Progenitor cell of endocrine pancreas (in vitro differentiated cells): ENCODE measurements at regions not wholly inside any gene's neighbourhood (a gene's known extent, or its start where the extent isn't known, plus 50 kb on each side); places are given as distances from the start of the nearest gene placed in this dataset.

Experiments used
- DNase-seq: peaks from one replicate; pipeline ENCODE4 v3.0.0; 2021; ENCODE audit warnings: low spot score; ENCODE audit not compliant: unreplicated experiment
- H3K27ac Mint-ChIP-seq: 2 replicates; pipeline ENCODE4 v1.8.0; 2021; ENCODE audit warnings: mild to moderate bottlenecking, moderate library complexity, mixed read lengths
- H3K27me3 Mint-ChIP-seq: 2 replicates; pipeline ENCODE4 v1.8.0; 2021; ENCODE audit warnings: mixed read lengths
- H3K36me3 Mint-ChIP-seq: 2 replicates; pipeline ENCODE4 v1.8.0; 2022; ENCODE audit warnings: mixed read lengths; ENCODE audit not compliant: insufficient read depth
- H3K4me1 Mint-ChIP-seq: 2 replicates; pipeline ENCODE4 v1.8.0; 2021; ENCODE audit warnings: low read depth, mixed read lengths
- H3K4me3 Mint-ChIP-seq: 2 replicates; pipeline ENCODE4 v1.8.0; 2021; ENCODE audit warnings: low read depth, mild to moderate bottlenecking, moderate library complexity, mixed read lengths
- H3K9me3 Mint-ChIP-seq: 2 replicates; pipeline ENCODE4 v1.8.0; 2021; ENCODE audit warnings: low read depth, mixed read lengths
- CTCF ChIP-seq: fragments of 200-600 bp; sonication (generic); IDR thresholded peaks from one replicate; pipeline ENCODE4 v1.5.0; 2021; ENCODE audit warnings: antibody characterized with exemption, mild to moderate bottlenecking; ENCODE audit not compliant: unreplicated experiment

GRCh38 chr2:172242961-172243360, 140.3 kb upstream of the DLX2 start:
- no peak for DNase-seq
- Mint-ChIP-seq H3K27ac (no peak overlapping the region), H3K9me3 (peaks cover 4% of the 10 kb centered on the region), H3K4me3 (no peak overlapping the region), H3K27me3 (peaks cover 57% of the 10 kb centered on the region), H3K36me3 (no peaks in the 10 kb centered on the region), H3K4me1 (no peaks in the 10 kb centered on the region)
- TF ChIP-seq CTCF, result no peak

DNA sequence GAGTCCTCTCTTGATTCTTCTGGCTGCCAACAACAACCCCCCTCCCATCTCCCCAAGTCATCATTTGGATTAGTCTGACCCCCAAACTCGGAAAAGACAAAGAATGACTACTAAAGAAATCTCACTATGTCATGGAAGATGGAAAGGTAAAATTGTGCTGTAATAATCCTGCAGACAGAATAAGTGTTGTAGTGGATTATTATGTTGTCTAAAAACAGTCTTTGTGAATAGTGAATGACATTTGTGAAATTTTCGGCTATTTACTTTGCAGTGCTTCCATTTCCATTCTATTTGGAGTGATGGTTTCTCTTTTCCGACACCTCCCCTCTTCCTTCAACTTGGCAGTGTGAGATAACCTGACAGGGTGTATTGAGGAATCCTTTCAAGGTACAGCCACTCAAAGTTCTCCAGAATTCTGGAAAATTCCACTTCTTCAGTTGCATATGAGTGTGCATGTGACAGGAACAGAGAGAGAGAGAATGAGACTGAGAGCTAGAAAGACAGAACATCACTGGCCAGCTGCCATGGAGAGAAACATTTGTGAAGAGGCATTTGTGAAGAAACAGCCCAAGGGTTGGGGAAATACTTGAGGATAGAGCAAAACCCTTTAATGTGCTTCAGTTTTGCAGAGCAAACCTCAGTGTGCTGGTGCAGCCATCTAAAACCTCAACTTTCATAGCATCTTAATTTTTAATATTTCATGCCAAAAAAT, 141.9 kb upstream of the DLX2 start:
- no peaks in the 10 kb centered on the region for H3K4me1 Mint-ChIP-seq
- H3K36me3 Mint-ChIP-seq, result no peaks in the 10 kb centered on the region
- no peak overlapping the region for H3K27ac Mint-ChIP-seq
- no peak overlapping the region for H3K4me3 Mint-ChIP-seq
- peaks cover 4% of the 10 kb centered on the region for H3K9me3 Mint-ChIP-seq
- no peak for TF ChIP-seq CTCF
- no peak for DNase-seq
- peaks cover 45% of the 10 kb centered on the region for H3K27me3 Mint-ChIP-seq

DNA sequence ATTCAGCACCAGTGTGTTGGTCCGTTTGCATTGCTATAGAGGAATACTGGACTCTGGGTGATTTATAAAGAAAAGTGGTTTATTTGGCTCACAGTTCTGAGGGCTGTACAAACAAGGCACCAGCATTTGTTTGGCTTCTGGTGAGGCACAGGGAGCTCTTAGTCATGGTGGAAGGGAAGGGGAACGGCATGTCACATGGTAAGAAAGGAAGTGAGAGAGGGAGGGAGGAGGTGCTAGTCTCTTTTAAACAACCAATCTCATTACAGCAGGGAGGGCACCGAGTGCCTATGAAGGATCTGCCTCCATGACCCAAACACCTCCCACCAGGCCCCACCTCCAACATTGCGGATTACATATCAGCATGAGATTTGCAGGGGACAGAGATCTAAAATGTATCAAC, 143.9 kb upstream of the DLX2 start:
- Mint-ChIP-seq H3K4me3 (no peak overlapping the region), H3K27ac (no peak overlapping the region), H3K36me3 (no peaks in the 10 kb centered on the region), H3K4me1 (no peaks in the 10 kb centered on the region), H3K27me3 (peaks cover 28% of the 10 kb centered on the region), H3K9me3 (peaks cover 4% of the 10 kb centered on the region)
- no peak for DNase-seq
- no peak for TF ChIP-seq CTCF

DNA sequence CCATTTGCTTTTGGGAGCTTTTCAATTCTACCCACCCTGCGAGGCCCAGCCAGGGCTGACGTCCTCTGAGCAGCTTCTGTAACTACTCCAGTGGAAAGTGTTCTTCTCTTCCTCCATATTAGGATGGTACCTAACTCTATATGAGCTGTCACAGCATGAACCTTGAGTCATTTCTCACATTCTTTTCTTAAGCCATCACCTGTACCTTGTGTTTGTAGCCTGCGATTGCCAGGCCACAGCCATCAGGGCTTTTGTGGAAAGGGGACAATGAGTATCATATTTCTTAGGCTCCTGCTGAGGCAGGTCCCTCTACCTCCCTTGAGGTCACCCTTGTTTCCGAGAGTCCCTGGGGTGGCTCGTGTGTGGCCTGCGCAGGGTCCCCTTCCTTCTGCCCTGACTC, 144.5 kb upstream of the DLX2 start:
- Mint-ChIP-seq H3K27ac (no peak overlapping the region), H3K27me3 (peaks cover 26% of the 10 kb centered on the region), H3K4me1 (no peaks in the 10 kb centered on the region), H3K4me3 (no peak overlapping the region), H3K9me3 (peaks cover 4% of the 10 kb centered on the region), H3K36me3 (no peaks in the 10 kb centered on the region)
- DNase-seq, result no peak
- no peak for TF ChIP-seq CTCF

GRCh38 chr2:172248381-172248780, 145.7 kb upstream of the DLX2 start:
- no peak for DNase-seq
- no peaks in the 10 kb centered on the region for H3K36me3 Mint-ChIP-seq
- H3K4me3 Mint-ChIP-seq, result no peak overlapping the region
- TF ChIP-seq CTCF, result no peak
- H3K4me1 Mint-ChIP-seq, result no peaks in the 10 kb centered on the region
- H3K9me3 Mint-ChIP-seq, result peaks cover 4% of the 10 kb centered on the region
- no peak overlapping the region for H3K27ac Mint-ChIP-seq
- H3K27me3 Mint-ChIP-seq, result peaks cover 20% of the 10 kb centered on the region
